GM12878 (cell line): ENCODE measurements at regions not wholly inside any gene's neighbourhood (a gene's known extent, or its start where the extent isn't known, plus 50 kb on each side); places are given as distances from the start of the nearest gene placed in this dataset.

Experiments used
- BMI1 ChIP-seq: fragments of 450-650 bp; IDR thresholded peaks from 2 replicates; pipeline ENCODE4 v1.6.1; 2016; ENCODE audit warnings: mild to moderate bottlenecking, moderate library complexity, borderline replicate concordance
- CREB1 ChIP-seq: IDR thresholded peaks from 2 replicates; pipeline ENCODE4 v1.6.1; 2012; ENCODE audit warnings: low read depth, mild to moderate bottlenecking, inconsistent platforms
- CTCF ChIP-seq, 3 experiments: IDR thresholded peaks in 2 of 3; conservative IDR thresholded peaks in 1 of 3; 2 replicates each; pipeline ENCODE4 v1.5.1; 2011; ENCODE audit warnings: low read depth in 3 of 3, low read length in 3 of 3, mild to moderate bottlenecking in 3 of 3, control low read depth in 2 of 3, moderate library complexity in 2 of 3, inconsistent platforms in 1 of 3, mixed read lengths in 1 of 3; ENCODE audit not compliant: control insufficient read depth in 2 of 3, insufficient read depth in 1 of 3; ENCODE audit errors: extremely low read depth in 1 of 3
- DPF2 ChIP-seq: fragments of 450-650 bp; IDR thresholded peaks from 2 replicates; pipeline ENCODE4 v1.6.1; 2017; ENCODE audit warnings: mild to moderate bottlenecking
- GATAD2B ChIP-seq: fragments of 450-650 bp; conservative IDR thresholded peaks from 2 replicates; pipeline ENCODE4 v1.6.1; 2017; ENCODE audit warnings: low read depth, mild to moderate bottlenecking, moderate library complexity
- HSF1 ChIP-seq: fragments of 150-350 bp; IDR thresholded peaks from 2 replicates; pipeline ENCODE4 v1.6.1; 2014; ENCODE audit warnings: mild to moderate bottlenecking, low read depth, low read length
- IKZF2 ChIP-seq, 2 experiments: fragments of 450-650 bp; IDR thresholded peaks; 2 replicates each; pipeline ENCODE4 v1.6.1; 2017; ENCODE audit warnings: mild to moderate bottlenecking in 2 of 2, moderate library complexity in 2 of 2
- IRF3 ChIP-seq: fragments of 450-650 bp; IDR thresholded peaks from 2 replicates; pipeline ENCODE4 v1.6.1; 2014; ENCODE audit warnings: mild to moderate bottlenecking
- MXI1 ChIP-seq: fragments of 150-350 bp; IDR thresholded peaks from 2 replicates; pipeline ENCODE4 v1.6.1; 2011; ENCODE audit warnings: low read depth, mild to moderate bottlenecking, inconsistent platforms, low read length, improper control_type of control experiment
- NR2C2 ChIP-seq: IDR thresholded peaks from 2 replicates; pipeline ENCODE4 v1.6.1; 2011; ENCODE audit warnings: borderline replicate concordance, low read depth; ENCODE audit not compliant: control insufficient read depth, insufficient read length
- PML ChIP-seq: IDR thresholded peaks from 2 replicates; pipeline ENCODE4 v1.6.1; 2012; ENCODE audit warnings: low read length, inconsistent platforms
- POLR2AphosphoS2 ChIP-seq: IDR thresholded peaks from 2 replicates; pipeline ENCODE4 v1.6.1; 2011; ENCODE audit warnings: low read depth, mild to moderate bottlenecking, low read length, improper control_type of control experiment, moderate library complexity
- POLR2AphosphoS5 ChIP-seq: IDR thresholded peaks from 2 replicates; pipeline ENCODE4 v1.6.1; 2011; ENCODE audit warnings: mild to moderate bottlenecking, low read length, inconsistent platforms
- RFX5 ChIP-seq: IDR thresholded peaks from 2 replicates; pipeline ENCODE4 v1.6.1; 2011; ENCODE audit warnings: low read depth, low read length, improper control_type of control experiment
- RUNX3 ChIP-seq: IDR thresholded peaks from 2 replicates; pipeline ENCODE4 v1.6.1; 2012; ENCODE audit warnings: low read length, inconsistent platforms
- SUPT20H ChIP-seq: IDR thresholded peaks from 2 replicates; pipeline ENCODE4 v1.6.1; 2011; ENCODE audit warnings: low read depth, mild to moderate bottlenecking, low read length, moderate library complexity, borderline replicate concordance; ENCODE audit not compliant: control insufficient read depth
- TARDBP ChIP-seq: IDR thresholded peaks from 2 replicates; pipeline ENCODE4 v1.6.1; 2016; ENCODE audit warnings: borderline replicate concordance
- TCF7 ChIP-seq: IDR thresholded peaks from 2 replicates; pipeline ENCODE4 v1.6.1; 2014; ENCODE audit warnings: antibody characterized with exemption, borderline replicate concordance
- ZBTB4 ChIP-seq: fragments of 450-650 bp; formaldehyde crosslinking; IDR thresholded peaks from 2 replicates; pipeline ENCODE4 v1.4.0; 2022; ENCODE audit warnings: mild to moderate bottlenecking, moderate library complexity
- ZNF274 ChIP-seq: IDR thresholded peaks from one replicate; pipeline ENCODE4 v1.8.0; 2011; ENCODE audit not compliant: insufficient read length, insufficient read depth
- TF ChIP-seq, protein P1 (sequence below): fragments of 450-650 bp; IDR thresholded peaks from 2 replicates; pipeline ENCODE4 v1.6.1; 2017; ENCODE audit warnings: borderline replicate concordance

DNA sequence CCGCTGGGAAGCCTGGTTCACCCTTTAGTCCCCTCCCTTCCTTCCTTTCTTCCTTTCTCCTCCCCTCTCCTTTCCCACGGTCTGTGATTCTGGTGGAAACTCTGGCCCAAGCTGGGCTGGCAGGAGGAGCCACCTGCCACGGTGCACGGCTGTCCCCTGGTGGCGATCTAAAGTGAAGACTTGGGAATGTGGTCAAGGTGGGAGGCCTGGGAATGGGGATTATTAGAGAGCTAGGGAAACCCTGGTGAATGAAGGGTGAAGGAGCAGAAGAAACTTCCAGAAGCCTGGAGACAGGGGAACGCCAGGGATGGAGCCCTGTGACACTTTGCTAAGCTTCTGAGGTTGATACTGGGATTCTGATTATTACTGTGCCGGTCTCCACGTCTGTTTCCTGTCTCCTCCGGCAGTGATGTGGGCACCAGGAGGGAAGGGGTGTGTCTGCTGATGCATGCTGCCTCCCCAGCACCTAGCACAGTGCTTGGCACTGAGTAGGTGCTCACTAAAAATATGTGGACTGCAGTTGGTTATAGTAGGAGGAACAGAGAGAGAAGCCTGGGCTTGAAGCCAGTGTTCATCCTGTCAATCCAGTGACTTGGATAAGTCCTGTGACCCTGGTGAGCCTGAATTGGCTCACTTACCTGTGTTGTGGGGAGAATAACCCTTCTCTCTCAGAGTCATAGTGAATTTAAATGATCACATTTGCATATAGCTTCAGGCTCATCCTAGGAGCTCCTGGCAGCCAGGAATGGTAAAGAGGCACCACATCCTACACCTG is 71.2 kb upstream of the NBPF3 start (continued):
- no peak for TF ChIP-seq GATAD2B
- TF ChIP-seq POLR2AphosphoS2 = no peak
- no peak for TF ChIP-seq CREB1
- no peak for TF ChIP-seq DPF2
- peak; percentile 98 to 100 (median 99); a peak in 5 of 6 replicates for TF ChIP-seq CTCF (IDR thresholded peaks at IDR 0.05 in 2 of 3, conservative IDR thresholded peaks at IDR 0.05 in 1 of 3; ENCODE audit: control insufficient read depth in 2 of 3, extremely low read depth in 1 of 3, insufficient read depth in 1 of 3, low read depth in 3 of 3, low read length in 3 of 3)
- no peak for TF ChIP-seq PML
- TF ChIP-seq RFX5 = no peak
- TF ChIP-seq, protein P1, sequence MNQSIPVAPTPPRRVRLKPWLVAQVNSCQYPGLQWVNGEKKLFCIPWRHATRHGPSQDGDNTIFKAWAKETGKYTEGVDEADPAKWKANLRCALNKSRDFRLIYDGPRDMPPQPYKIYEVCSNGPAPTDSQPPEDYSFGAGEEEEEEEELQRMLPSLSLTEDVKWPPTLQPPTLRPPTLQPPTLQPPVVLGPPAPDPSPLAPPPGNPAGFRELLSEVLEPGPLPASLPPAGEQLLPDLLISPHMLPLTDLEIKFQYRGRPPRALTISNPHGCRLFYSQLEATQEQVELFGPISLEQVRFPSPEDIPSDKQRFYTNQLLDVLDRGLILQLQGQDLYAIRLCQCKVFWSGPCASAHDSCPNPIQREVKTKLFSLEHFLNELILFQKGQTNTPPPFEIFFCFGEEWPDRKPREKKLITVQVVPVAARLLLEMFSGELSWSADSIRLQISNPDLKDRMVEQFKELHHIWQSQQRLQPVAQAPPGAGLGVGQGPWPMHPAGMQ = no peak
- no peak for TF ChIP-seq ZBTB4
- TF ChIP-seq TCF7 = no peak
- TF ChIP-seq BMI1 = no peak
- no peak for TF ChIP-seq NR2C2
- TF ChIP-seq HSF1 = no peak
- no peak for TF ChIP-seq MXI1
- TF ChIP-seq TARDBP = no peak
- no peak for TF ChIP-seq IRF3
- peak; percentile 76 to 88 for TF ChIP-seq IKZF2 (IDR thresholded peaks at IDR 0.05)
- peak; percentile 91 for TF ChIP-seq RUNX3
- no peak for TF ChIP-seq POLR2AphosphoS5
- TF ChIP-seq SUPT20H = no peak
- no peak for TF ChIP-seq ZNF274
